ENCODE measurements at regions not wholly inside any gene's neighbourhood (a gene's known extent, or its start where the extent isn't known, plus 50 kb on each side); places are given as distances from the start of the nearest gene placed in this dataset.

GRCh38 chr2:52135235-52135634 is 1103.3 kb upstream of the NRXN1 start:
- H3F3A ChIP-seq (ENCODE audit: insufficient read depth), result no peaks in the 10 kb centered on the region
- no peaks in the 10 kb centered on the region for H3K9me2 ChIP-seq (replicated peaks; ENCODE audit: insufficient read depth, low read length)
- TF ChIP-seq CTCF (IDR thresholded peaks at IDR 0.05; ENCODE audit: insufficient read depth, low read length, poor library complexity, severe bottlenecking), result no peak
- no peak for TF ChIP-seq EZH2phosphoT487 (conservative IDR thresholded peaks at IDR 0.05; ENCODE audit: low read length)
- no peak overlapping the region for H3K4me3 ChIP-seq (ENCODE audit: insufficient read depth, low read length, poor library complexity, severe bottlenecking)
- H3K27me3 ChIP-seq (ENCODE audit: low read length), result no peaks in the 10 kb centered on the region
- H3K79me2 ChIP-seq (ENCODE audit: insufficient read depth, low read length), result no peaks in the 10 kb centered on the region
- no peak overlapping the region for H3K27ac ChIP-seq (ENCODE audit: low read depth, low read length)
- peaks cover 18% of the 10 kb centered on the region; the same call in 1 of the 2 replicates for H3K9me3 ChIP-seq (ENCODE audit: insufficient read depth, low read length)
- peaks cover 7% of the 10 kb centered on the region for H3K36me3 ChIP-seq (ENCODE audit: low read length)
- no peak overlapping the region for H3K4me2 ChIP-seq (ENCODE audit: low read depth, low read length, poor library complexity, severe bottlenecking)
- H4K20me1 ChIP-seq (ENCODE audit: low read depth, low read length), result no peaks in the 10 kb centered on the region
- H2AFZ ChIP-seq (ENCODE audit: low read depth, low read length, severe bottlenecking), result no peak overlapping the region
- no peak overlapping the region for H3K9ac ChIP-seq (ENCODE audit: low read length)

GRCh38 chr2:52128081-52128480 is 1096.1 kb upstream of the NRXN1 start:
- H3K4me3 ChIP-seq (ENCODE audit: insufficient read depth, low read length, poor library complexity, severe bottlenecking), result no peak overlapping the region

GRCh38 chr2:52127527-52127926 is 1095.6 kb upstream of the NRXN1 start:
- H3K9me3 ChIP-seq (ENCODE audit: insufficient read depth, low read length), result peaks cover 34% of the 10 kb centered on the region; the same call in 1 of the 2 replicates
- no peaks in the 10 kb centered on the region for H3K79me2 ChIP-seq (ENCODE audit: insufficient read depth, low read length)
- no peaks in the 10 kb centered on the region for H3K9me2 ChIP-seq (replicated peaks; ENCODE audit: insufficient read depth, low read length)
- H4K20me1 ChIP-seq (ENCODE audit: low read depth, low read length), result no peaks in the 10 kb centered on the region
- H3F3A ChIP-seq (ENCODE audit: insufficient read depth), result no peaks in the 10 kb centered on the region
- H3K27me3 ChIP-seq (ENCODE audit: low read length), result no peaks in the 10 kb centered on the region
- TF ChIP-seq CTCF (IDR thresholded peaks at IDR 0.05; ENCODE audit: insufficient read depth, low read length, poor library complexity, severe bottlenecking) (no peak), EZH2phosphoT487 (conservative IDR thresholded peaks at IDR 0.05; ENCODE audit: low read length) (no peak)
- H2AFZ ChIP-seq (ENCODE audit: low read depth, low read length, severe bottlenecking), result peak overlapping the region; percentile 91
- no peak overlapping the region for H3K4me3 ChIP-seq (ENCODE audit: insufficient read depth, low read length, poor library complexity, severe bottlenecking)
- peak overlapping the region; percentile 6 for H3K4me2 ChIP-seq (ENCODE audit: low read depth, low read length, poor library complexity, severe bottlenecking)
- H3K36me3 ChIP-seq (ENCODE audit: low read length), result peaks cover 16% of the 10 kb centered on the region
- H3K9ac ChIP-seq (ENCODE audit: low read length), result no peak overlapping the region
- H3K27ac ChIP-seq (ENCODE audit: low read depth, low read length), result no peak overlapping the region

More at GRCh38 chr2:52128081-52128480, 1096.1 kb upstream of the NRXN1 start:
- no peak for TF ChIP-seq EZH2phosphoT487 (conservative IDR thresholded peaks at IDR 0.05; ENCODE audit: low read length)
- TF ChIP-seq CTCF (IDR thresholded peaks at IDR 0.05; ENCODE audit: insufficient read depth, low read length, poor library complexity, severe bottlenecking), result no peak
- Histone ChIP-seq H3K9ac (ENCODE audit: low read length) (no peak overlapping the region), H2AFZ (ENCODE audit: low read depth, low read length, severe bottlenecking) (peak overlapping the region; percentile 91), H3K9me3 (ENCODE audit: insufficient read depth, low read length) (peaks cover 34% of the 10 kb centered on the region; the same call in 1 of the 2 replicates), H3K36me3 (ENCODE audit: low read length) (peaks cover 19% of the 10 kb centered on the region), H3K9me2 (replicated peaks; ENCODE audit: insufficient read depth, low read length) (no peaks in the 10 kb centered on the region), H3K27ac (ENCODE audit: low read depth, low read length) (no peak overlapping the region), H3K79me2 (ENCODE audit: insufficient read depth, low read length) (no peaks in the 10 kb centered on the region), H3K27me3 (ENCODE audit: low read length) (no peaks in the 10 kb centered on the region), H4K20me1 (ENCODE audit: low read depth, low read length) (no peaks in the 10 kb centered on the region), H3K4me2 (ENCODE audit: low read depth, low read length, poor library complexity, severe bottlenecking) (peak overlapping the region; percentile 6), H3F3A (ENCODE audit: insufficient read depth) (no peaks in the 10 kb centered on the region)

Measured in SU-DHL-6 (cell line).